Esophagus squamous epithelium (tissue), 4 donors: ENCODE measurements at regions not wholly inside any gene's neighbourhood (a gene's known extent, or its start where the extent isn't known, plus 50 kb on each side); places are given as distances from the start of the nearest gene placed in this dataset.

ENCODE experiments used
- CTCF ChIP-seq, 6 experiments: fragments of 450-650 bp in 4 of 6; fragments of 200-600 bp in 2 of 6; sonication (generic) in 2 of 6; IDR thresholded peaks; one replicate each; pipeline ENCODE4 v1.5.1; 2016 to 2019; ENCODE audit warnings: antibody characterized with exemption in 6 of 6, mild to moderate bottlenecking in 4 of 6, moderate library complexity in 4 of 6
- POLR2A ChIP-seq, 4 donors: fragments of 450-650 bp; IDR thresholded peaks; one replicate each; pipeline ENCODE4 v1.6.1; 2017; ENCODE audit warnings: antibody characterized with exemption in 4 of 4, mild to moderate bottlenecking in 4 of 4, moderate library complexity in 3 of 4

GRCh38 chr5:103862398-103862797, 299.8 kb upstream of the NUDT12 start:
- TF ChIP-seq CTCF (IDR thresholded peaks at IDR 0.05) (no peak), POLR2A (IDR thresholded peaks at IDR 0.05) (no peak)
